ENCODE measurements at regions not wholly inside any gene's neighbourhood (a gene's known extent, or its start where the extent isn't known, plus 50 kb on each side); places are given as distances from the start of the nearest gene placed in this dataset.

GRCh38 chr1:112272101-112272772, 123.8 kb upstream of the CTTNBP2NL start:
- H3K9me3 ChIP-seq (ENCODE audit: control insufficient read depth, low read depth, low read length) = peaks cover 12% of the 10 kb centered on the region
- H3K27me3 ChIP-seq (ENCODE audit: insufficient read depth, low read length) = no peaks in the 10 kb centered on the region
- no CpG with 5 or more reads among the region's 6 CpGs for WGBS (ENCODE audit: extremely low coverage, insufficient read length, low lambda C conversion rate)
- no peak overlapping the region for H3K4me2 ChIP-seq (ENCODE audit: insufficient read depth, insufficient read length, low read length)
- H2BK20ac ChIP-seq (ENCODE audit: low read depth, low read length, poor library complexity, severe bottlenecking) = no peak overlapping the region
- no peak overlapping the region for H4K5ac ChIP-seq (ENCODE audit: insufficient read length, low read depth, low read length)
- Mint-ChIP-seq H3K27me3 (ENCODE audit: low read depth) (peaks cover 21% of the 10 kb centered on the region), H3K36me3 (ENCODE audit: insufficient read depth in 1 of 3, low read depth in 3 of 3) (peaks cover 4 to 7% (median 6%) of the 10 kb centered on the region in 3 experiments; a peak in 4 of 7 replicates), H3K4me3 (no peak overlapping the region), H3K4me1 (no peaks in the 10 kb centered on the region), H3K9me3 (peaks cover 8 to 17% of the 10 kb centered on the region in 2 experiments), H3K27ac (no peak overlapping the region)
- no peaks in the 10 kb centered on the region for H4K20me1 ChIP-seq (ENCODE audit: control insufficient read depth, insufficient read depth, insufficient read length)
- DNase-seq = no peak
- H4K8ac ChIP-seq (replicated peaks; ENCODE audit: insufficient read length, low read depth, low read length) = no peak overlapping the region
- H2BK12ac ChIP-seq (ENCODE audit: insufficient read length, low read depth, low read length) = no peak overlapping the region
- no peak overlapping the region for H2AK5ac ChIP-seq (ENCODE audit: insufficient read length, low read length)
- H3K4me1 ChIP-seq (ENCODE audit: insufficient read depth, low read length) = no peaks in the 10 kb centered on the region
- no peak overlapping the region for H2BK120ac ChIP-seq (ENCODE audit: low read depth, low read length, poor library complexity, severe bottlenecking)
- H3K23ac ChIP-seq (ENCODE audit: insufficient read length, low read depth, low read length) = no peak overlapping the region
- H3K14ac ChIP-seq (ENCODE audit: insufficient read depth, low read length) = no peak overlapping the region
- no peak overlapping the region for H2BK15ac ChIP-seq (ENCODE audit: low read depth, low read length)
- no peak overlapping the region for H3K56ac ChIP-seq (ENCODE audit: insufficient read length, low read depth, low read length)
- no peak overlapping the region for H3K27ac ChIP-seq (ENCODE audit: insufficient read length, low read depth, low read length)
- H3K23me2 ChIP-seq (ENCODE audit: insufficient read length, low read depth, low read length, poor library complexity, severe bottlenecking) = no peaks in the 10 kb centered on the region
- H2AFZ ChIP-seq (ENCODE audit: low read length) = no peak overlapping the region
- H2BK5ac ChIP-seq (ENCODE audit: insufficient read length, low read length) = no peak overlapping the region
- H3K9ac ChIP-seq (ENCODE audit: extremely low read depth, insufficient read length, low read length) = no peak overlapping the region
- TF ChIP-seq CTCF (conservative IDR thresholded peaks at IDR 0.05) = no peak
- H3T11ph ChIP-seq (ENCODE audit: low read length) = no peak overlapping the region
- no peaks in the 10 kb centered on the region for H3K79me2 ChIP-seq (ENCODE audit: insufficient read depth, low read length)
- H3K79me1 ChIP-seq (ENCODE audit: insufficient read depth, low read depth, low read length, poor library complexity, severe bottlenecking) = no peaks in the 10 kb centered on the region
- no peak overlapping the region for H3K4ac ChIP-seq (ENCODE audit: low read depth, low read length)
- H3K18ac ChIP-seq (ENCODE audit: insufficient read length, low read depth, low read length) = no peak overlapping the region
- H4K91ac ChIP-seq (ENCODE audit: insufficient read length, low read depth, low read length) = no peak overlapping the region

Measured in H9 (cell line).